IPS-18c (cell line): ENCODE measurements at regions not wholly inside any gene's neighbourhood (a gene's known extent, or its start where the extent isn't known, plus 50 kb on each side); places are given as distances from the start of the nearest gene placed in this dataset.
"Not testable (repeated sequence)": the region's sequence is repeated elsewhere in the genome, so short reads cannot be mapped to it uniquely, and the experiment has no call there.

ENCODE experiments used
- H3K4me3 ChIP-seq: 2 replicates; pipeline ENCODE4 v1.7.0; 2013; ENCODE audit warnings: low read depth, mild to moderate bottlenecking, low read length, moderate library complexity; ENCODE audit not compliant: insufficient read depth
- H3K9me3 ChIP-seq: one replicate; pipeline ENCODE4 v1.6.1; 2013; ENCODE audit warnings: mild to moderate bottlenecking, low read length, moderate library complexity; ENCODE audit not compliant: control insufficient read depth, insufficient read depth

DNA sequence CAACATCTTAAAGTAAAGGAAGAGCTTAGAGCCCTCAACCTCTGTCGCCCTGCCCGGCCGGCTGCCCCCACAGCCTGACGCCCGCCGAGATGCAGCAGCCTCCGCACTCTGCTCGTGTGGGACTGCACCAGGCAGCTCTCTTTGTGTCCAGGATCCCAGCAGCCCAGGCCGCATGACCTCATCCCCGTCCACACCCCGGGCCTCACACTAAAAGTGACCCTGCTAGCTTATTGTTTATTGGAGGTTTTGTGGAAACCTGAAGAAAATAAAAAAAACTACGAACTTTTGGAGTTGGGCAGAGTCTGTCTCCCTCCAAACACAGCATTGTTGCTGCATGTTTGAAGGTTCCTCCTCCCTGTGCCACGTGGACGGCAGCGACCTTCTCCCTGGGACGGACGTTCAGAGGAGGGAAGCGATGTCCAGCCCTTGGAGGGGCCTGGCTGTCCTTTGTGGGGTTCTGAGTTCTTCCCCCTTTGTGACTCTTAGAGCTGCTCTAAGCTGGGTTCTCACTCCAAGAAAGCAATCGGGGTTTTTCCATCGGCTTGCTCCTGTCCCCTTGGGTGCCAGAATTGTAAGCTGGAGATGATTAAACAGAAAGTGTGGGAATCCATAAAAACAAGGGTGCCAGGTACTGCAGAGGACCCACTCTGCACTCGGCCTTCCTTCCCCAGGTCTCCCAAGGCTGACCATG is 103.5 kb upstream of the COL5A1 start:
- Histone ChIP-seq H3K4me3 (no peak overlapping the region), H3K9me3 (peaks cover 5% of the 10 kb centered on the region)

DNA sequence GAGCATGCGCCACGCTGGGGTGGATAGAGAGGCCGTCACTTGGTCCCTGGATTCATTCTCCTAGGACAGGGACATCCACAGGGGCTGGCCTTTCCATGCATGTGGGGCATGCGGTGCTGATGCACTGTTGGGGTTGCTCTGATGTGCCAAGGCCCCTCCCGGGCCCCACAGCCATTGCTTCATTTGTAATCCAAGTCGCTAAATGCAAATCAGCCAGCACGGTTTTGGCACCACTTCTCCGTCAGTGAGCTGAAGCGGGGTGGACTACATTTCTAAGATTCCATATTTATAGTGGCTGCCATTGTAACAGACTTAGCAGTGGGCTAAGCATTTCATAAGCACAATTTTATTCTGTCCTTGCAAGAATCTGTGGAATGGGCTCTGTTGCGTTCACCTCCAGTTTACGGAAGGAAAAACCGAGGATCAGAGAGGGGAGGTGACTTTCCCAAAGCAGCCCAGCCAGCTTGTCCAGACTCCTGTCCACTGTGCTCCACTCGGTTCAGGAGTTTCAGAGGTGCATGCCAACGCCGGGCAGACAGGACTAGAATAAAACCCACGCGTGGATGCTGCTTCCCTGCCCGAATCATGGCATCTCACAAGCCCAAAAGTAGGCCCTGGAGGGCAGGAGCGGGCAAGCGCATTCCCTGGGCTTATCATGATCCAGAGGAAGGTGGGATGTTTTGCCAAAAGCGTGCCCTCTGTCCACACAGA is 102.6 kb upstream of the COL5A1 start:
- H3K9me3 ChIP-seq: peaks cover 5% of the 10 kb centered on the region
- H3K4me3 ChIP-seq: no peak overlapping the region

DNA sequence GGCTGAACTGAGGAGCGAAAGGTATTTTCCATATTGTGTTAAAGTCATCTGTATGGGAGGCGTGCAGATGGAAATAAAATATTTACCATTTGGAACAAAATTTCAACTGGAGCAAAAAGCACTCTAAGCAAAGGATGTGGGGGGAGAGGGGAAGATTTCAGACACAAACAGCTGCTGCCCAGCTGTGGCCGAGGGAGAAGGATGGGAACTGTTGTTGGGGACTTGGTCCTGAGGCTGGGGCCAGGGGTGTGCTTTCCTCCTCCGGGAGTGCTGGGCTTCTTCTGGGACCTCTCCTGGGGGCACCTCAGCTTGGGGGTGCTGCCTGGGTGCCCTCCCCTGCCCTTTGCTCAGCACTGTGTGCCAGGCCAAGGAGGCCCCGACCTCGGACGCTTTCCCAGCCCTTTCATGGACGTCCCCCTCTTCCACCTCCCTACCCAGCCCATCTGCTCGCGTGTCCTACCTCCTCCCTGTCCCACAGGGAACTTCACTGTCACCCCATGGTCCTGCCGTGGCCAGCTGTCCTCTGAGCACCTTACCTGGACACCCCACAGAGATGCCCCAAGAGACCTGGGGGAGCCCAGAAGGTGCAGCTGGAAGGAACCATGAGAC is 101.9 kb upstream of the COL5A1 start:
- no peak overlapping the region for H3K4me3 ChIP-seq
- peaks cover 5% of the 10 kb centered on the region for H3K9me3 ChIP-seq

DNA sequence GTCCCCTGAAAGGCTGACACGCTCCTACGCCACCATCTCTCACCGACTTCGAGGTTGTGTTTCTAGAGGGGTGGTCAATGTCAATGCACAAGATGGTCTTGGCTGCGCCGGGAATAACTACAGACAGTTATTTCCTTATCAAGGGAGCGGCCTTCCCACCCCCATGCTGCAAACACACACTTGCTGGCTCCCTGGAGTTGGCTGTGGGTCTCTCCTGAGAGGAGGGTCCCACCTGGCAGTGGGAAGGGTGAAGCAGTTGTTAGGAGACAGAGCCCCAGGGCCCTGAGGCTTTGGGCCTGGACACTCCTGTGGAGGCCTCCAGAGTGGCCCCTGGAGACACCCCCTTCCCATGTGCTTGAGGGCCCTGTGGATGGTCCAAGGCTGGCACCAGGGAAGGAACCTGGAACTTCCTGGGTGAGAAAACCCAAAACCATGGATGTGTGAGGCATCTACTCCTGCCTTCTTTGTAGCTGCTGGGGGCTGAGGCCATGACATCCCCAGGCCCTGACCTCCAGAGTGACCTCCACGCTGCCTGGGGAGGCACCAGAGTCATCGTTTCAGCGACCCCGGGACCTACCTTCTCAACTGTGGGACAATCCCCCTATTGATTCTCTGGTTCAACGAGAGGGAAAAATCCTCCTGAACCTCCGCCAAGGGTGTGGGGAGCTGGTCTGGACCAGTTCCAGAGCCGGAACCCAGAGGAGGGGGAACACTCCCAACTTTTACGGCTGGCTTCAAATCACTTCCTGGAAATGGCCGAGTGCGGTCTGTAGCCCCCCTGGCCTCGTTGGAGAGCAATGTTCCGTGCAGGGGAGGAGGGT is 101.1 kb upstream of the COL5A1 start:
- Histone ChIP-seq H3K9me3 (peaks cover 5% of the 10 kb centered on the region), H3K4me3 (no peak overlapping the region)

DNA sequence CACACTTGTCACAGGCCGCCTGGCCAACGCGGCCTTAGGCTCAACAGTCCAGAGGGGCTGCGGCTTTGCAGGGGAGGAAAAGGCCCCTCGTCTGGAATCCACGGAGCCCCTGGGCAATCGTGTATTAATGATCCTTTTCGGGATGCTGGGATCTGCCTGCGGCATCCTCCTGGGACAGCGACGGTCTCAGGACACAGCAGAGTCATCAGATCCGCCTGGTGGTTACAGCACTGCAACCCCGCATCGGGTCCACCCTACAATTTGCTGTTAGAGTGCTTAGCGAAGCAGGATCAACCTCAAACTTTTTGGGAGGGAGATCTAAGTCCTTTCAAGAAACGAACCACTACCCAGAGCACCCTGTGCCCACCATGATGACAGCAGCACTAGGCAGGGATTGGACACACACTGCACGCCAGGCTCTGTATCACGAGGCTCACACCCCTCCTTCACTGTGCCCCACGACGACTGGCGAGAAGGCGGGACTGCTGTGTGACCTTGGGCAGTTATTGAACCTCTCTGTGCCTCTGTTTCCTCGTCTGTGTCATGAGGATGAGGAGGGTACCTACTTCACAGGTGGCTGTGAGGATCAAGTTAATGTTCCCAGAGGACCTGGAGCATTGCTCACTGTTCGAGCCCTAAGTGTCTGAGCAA is 100.4 kb upstream of the COL5A1 start:
- Histone ChIP-seq H3K9me3 (peaks cover 5% of the 10 kb centered on the region), H3K4me3 (no peak overlapping the region)

DNA sequence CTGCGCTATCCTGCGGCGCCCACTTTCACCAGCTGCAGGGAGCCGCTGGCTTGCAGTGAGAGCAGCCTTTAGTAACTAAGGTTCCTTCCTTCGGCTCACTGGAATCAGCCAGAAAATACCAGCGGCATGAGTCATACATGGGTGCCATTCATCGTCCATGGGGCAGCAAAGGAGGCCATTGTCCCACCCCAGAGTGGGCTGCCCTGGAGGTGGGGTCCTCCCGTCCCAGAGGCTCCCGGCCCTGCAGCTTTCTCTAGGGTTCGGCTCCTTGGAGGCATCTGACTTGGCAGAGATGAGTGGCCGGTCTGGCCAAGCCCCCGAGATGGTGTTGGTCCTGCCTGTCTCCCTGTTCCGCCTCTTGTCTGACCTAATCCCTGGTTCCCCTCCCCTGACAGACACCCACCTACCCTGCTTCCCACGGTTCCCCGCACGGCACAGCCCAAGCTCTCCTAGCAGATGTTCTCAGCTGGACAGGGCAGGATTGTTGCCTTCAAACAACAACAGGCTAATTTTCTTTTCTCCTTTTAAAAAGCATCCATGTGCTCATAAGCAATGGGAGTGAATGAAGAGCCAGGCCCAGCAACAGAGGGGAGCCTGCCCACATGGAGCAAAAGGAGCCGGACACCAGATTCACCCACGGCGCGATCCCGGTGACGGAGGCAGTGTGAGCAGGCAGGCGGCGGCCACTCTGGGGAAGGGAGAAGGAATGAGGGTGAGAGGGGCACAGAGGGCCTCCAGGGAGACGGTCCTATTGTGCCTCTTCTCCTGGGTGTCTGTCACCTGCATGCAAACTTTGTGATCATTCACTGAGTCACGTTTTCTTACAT is 97.0 kb upstream of the COL5A1 start:
- H3K4me3 ChIP-seq: no peak overlapping the region
- peaks cover 5% of the 10 kb centered on the region for H3K9me3 ChIP-seq

DNA sequence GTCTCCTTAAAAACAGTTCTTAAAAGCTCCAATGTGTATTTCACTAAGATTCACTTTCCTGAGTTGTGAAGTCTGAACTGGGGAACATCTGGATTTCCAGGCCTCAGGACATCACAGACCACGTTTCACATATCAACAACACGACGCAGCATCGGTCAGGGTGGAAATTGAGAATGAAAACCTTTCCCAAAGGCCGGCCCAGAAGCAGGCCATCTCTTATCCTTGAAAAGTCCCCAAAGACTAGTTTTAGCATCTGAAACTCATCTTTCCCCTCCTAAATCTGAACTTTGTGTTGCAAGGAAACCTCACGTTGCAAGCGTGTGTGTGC is 96.4 kb upstream of the COL5A1 start:
- H3K9me3 ChIP-seq: peaks cover 5% of the 10 kb centered on the region
- no peak overlapping the region for H3K4me3 ChIP-seq

DNA sequence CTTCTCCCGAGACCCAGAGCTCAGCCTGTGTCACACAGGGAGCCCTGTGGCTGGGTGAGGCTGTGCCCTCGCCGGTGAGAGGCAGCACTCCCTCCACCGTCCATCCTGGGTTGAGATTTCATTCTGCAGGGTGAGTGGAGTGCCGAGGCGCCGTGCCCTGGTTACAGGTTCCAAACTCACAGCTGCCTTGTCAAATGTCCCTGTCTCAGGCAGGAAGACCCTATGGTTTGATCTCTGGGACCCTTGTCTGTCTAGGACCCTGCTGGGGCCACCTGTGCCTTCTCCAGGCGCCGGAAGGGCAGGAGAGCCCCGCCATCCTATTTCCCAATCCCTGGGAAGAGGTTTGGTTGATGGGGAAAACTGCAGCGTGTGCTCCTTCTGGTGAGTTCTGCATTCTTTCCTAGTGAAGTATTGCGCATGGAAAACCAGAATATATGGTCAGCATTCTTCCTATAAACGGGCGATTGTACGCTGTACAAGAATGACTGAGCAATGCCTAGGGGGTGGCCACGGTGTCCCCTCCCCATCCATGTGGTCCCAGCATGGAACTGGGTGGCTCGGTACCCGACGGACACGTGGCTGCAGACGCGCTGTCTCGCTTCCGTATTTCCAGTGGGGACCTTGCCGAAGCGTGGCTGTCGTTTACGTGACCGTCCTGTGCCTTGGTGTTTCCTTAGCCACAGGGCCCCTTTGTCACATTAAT is 95.9 kb upstream of the COL5A1 start:
- Histone ChIP-seq H3K4me3 (no peak overlapping the region), H3K9me3 (peaks cover 5% of the 10 kb centered on the region)

DNA sequence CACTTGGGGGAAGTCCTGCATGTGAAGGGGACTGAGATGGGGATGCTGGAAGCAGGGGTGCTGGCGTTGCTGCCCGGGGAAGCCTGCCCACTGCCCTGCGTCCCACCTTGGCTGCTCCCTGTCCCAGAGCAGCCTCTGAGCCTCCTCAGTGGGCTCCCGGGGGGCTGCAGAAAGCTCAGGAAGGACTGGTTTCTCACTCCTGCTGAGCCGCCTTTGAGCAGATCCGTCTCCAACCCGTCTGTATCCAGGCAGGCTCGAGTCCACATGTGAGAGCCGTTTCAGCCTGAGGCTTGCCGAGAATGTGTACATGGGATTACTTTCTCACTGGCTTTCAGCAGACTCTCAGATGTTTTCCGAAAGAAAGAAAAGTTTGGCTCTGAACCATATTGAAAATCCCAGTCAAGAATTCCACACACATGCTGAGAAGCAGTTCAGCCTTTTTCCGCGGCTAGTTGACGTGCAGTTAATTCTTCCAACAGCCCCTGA is 95.3 kb upstream of the COL5A1 start:
- Histone ChIP-seq H3K4me3 (no peak overlapping the region), H3K9me3 (peaks cover under 1% of the 10 kb centered on the region)

DNA sequence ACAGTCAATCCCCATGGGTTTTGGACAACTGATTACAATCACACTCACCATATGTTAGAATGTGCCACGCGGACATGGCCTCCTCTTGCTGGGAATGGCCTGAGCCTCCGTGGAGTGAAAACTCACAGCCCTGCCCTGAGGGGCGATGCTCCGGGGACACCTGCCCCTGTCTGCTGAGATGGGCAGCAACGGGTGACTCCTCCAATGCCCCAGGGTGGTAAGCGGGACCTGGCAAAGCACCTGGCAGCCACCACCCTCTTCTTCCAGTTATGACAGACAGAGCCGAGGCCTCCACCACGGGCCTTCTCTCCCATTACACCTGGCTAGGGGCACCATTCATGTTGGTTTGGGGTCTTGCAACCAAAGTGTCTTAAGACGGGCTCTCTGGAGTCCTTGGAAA is 94.9 kb upstream of the COL5A1 start:
- no peak overlapping the region for H3K4me3 ChIP-seq
- no peaks in the 10 kb centered on the region for H3K9me3 ChIP-seq

DNA sequence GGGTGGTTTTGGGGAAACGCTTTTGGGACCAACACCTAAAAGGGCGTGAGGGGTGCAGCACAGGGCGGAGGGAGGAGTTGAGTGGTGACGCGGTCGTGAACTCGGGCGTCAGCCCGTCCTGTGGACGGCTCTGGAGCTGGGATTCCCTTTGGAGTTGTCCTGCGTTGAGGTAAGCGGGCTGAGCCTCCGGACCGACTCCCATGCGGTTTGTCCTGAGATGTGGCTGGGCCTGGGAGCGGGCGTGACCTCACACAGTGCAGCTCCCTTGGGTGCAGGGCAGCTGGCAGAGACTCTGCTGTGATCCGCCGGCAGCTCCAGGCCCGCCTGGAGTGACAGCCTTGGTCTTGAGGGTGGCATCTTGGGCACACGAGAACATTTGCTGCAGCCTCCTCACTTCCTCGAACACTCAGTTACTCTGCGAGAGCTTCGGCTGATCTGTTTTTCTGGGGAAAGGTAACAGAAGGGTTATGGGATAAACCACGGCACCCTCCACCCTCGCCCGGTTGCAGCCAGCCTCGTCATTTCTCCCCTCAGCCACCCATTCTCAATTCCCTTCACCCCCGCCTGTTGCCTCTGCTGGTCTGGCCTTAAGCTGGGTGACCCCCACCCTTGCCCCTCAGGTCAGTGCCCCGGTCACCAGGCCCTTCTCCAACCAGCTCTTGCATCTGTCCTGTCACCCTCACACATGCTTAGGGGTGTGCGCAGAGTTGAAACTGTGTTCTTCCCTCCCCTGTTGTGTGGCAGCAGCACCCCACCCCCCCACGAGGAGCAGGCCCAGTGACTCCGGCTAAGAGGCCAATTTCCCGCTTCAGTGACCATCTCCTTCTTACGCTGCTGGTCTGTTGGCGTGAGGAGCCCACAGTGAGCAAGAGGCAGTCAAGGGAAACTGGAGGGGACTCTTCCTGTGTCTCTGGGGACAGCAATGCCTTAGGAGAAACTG is 94.2 kb upstream of the COL5A1 start:
- Histone ChIP-seq H3K9me3 (no peaks in the 10 kb centered on the region), H3K4me3 (no peak overlapping the region)

DNA sequence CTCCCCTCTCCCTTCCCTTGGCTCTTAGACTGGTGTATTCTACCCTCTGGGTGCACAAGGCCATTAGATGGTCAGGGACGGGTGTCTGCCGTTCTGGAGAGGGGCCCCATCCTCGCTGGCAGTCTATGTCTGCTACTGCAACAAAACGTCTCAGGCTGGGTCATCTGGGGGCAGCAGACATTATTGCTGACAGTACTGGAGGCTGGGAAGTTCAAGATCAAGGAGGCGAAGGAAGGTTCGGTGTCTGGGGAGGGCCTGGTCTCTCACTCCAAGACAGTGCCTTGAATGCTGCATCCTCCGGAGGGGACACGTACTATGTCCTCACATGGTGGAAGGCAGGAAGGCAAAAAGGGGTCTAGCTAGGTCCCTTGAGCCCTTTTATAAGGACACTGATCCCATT is 93.4 kb upstream of the COL5A1 start:
- Histone ChIP-seq H3K4me3 (no peak overlapping the region), H3K9me3 (no peaks in the 10 kb centered on the region)

DNA sequence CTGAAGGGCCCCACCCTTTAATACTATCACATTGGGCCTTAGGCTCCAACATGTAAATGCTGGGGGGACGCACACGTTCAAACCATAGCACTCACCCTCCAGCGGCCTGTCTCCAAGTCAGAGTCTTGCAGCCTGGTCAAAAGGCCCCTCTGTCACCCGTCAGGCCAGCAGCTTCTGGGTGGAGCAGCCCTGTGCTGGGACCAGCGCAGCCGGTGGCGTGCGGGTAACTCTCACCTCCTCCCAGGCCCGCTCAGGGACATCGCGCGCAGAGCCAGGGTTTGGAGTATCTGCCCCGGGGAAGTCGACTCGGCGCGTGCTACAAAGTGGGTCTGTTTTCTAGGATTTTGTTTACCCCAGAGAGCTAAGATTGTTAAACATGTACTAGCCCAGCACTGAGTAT is 93.0 kb upstream of the COL5A1 start:
- Histone ChIP-seq H3K4me3 (no peak overlapping the region), H3K9me3 (no peaks in the 10 kb centered on the region)

DNA sequence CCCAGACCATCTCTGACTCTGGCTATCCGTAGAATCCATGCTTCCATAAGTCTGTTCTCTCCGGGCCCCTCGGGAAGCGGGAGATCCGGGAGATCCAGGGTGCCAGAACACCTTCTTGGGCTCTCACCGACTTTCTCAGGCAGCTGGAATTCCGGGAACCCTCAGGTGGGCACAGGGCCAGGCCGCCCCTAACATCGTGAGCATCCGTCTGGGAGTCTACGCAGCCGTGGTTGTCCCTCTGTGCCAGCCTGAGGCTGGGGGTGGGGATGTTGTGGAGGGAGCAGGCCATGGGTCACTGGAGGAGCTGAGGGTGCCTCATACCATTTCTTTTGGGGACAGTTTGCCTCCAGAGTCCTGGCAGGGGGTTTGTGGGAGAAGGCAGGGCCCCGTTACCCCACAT is 92.3 kb upstream of the COL5A1 start:
- H3K9me3 ChIP-seq: no peaks in the 10 kb centered on the region

DNA sequence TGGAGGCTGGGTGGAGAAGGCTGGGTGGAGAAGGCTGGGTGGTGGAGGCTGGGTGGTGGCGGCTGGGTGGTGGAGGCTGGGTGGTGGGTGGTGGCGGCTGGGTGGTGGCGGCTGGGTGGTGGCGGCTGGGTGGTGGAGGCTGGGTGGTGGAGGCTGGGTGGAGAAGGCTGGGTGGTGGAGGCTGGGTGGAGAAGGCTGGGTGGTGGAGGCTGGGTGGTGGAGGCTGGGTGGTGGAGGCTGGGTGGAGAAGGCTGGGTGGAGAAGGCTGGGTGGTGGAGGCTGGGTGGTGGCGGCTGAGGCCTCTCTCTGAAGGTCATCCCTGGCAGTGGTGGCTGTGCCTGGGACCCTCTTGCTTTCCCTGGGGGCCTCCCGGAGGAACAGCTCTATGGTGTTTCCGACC is 91.5 kb upstream of the COL5A1 start:
- not testable (repeated sequence) for H3K9me3 ChIP-seq, H3K4me3 ChIP-seq

More for the DNA sequence above, 92.3 kb upstream of the COL5A1 start:
- no peak overlapping the region for H3K4me3 ChIP-seq
